GM12878 (cell line): ENCODE measurements at regions not wholly inside any gene's neighbourhood (a gene's known extent, or its start where the extent isn't known, plus 50 kb on each side); places are given as distances from the start of the nearest gene placed in this dataset.

Experiments
- ATAC-seq: fragments of 200-7000 bp; cut with Tn5 transposase; 3 replicates; pipeline ENCODE4 v1.9.1; 2020; ENCODE audit warnings: mild to moderate bottlenecking, moderate library complexity
- BruUV-seq: library from RNA; stranded (reverse); fragments of 400-500 nt; replicated peaks from 2 replicates; lab custom pipeline; 2021; lab: Mats Ljungman, UMichigan
- CTCF ChIA-PET: fragments of 300-600 bp; sonication (Branson Sonifier 250); formaldehyde crosslinking; extraction: SDS; loops from one replicate; lab custom pipeline; 2021; ENCODE audit warnings: inconsistent platforms; lab: Yijun Ruan, JAX
- POLR2A ChIA-PET: fragments of 350-600 bp; formaldehyde crosslinking; extraction: SDS; loops from one replicate; lab custom pipeline; 2021; ENCODE audit warnings: inconsistent platforms; lab: Charles Lee
- RAD21 ChIA-PET: fragments of 300-600 bp; sonication (Branson Sonifier 250); formaldehyde crosslinking; loops from one replicate; lab custom pipeline; 2023; ENCODE audit warnings: antibody characterized with exemption; ENCODE audit not compliant: unreplicated experiment; lab: Charles Lee
- SMC1A ChIA-PET: fragments of 300-600 bp; sonication (Branson Sonifier 250); formaldehyde crosslinking; loops from one replicate; lab custom pipeline; 2023; ENCODE audit not compliant: unreplicated experiment, uncharacterized antibody; lab: Charles Lee
- DNase-seq: peaks from one replicate; pipeline ENCODE4 v3.0.0-alpha.2; 2011; ENCODE audit warnings: low read depth, low spot score
- FAIRE-seq: peaks from 3 replicates; lab custom pipeline; 2011; peaks lifted over from hg19 to GRCh38; lab: Jason Lieb, UNC
- H2AFZ ChIP-seq: 2 replicates; pipeline ENCODE4 v1.6.0; 2011; ENCODE audit warnings: low read depth, low read length, control low read depth; ENCODE audit not compliant: control insufficient read depth
- H3K27ac ChIP-seq: 2 replicates; pipeline ENCODE4 v1.5.1; 2011; ENCODE audit warnings: control low read depth; ENCODE audit not compliant: control insufficient read depth, insufficient read depth
- H3K27me3 ChIP-seq, 2 experiments: replicated peaks in 1 of 2; 2 replicates each; pipeline versions ENCODE4 v1.6.0 to v1.6.1; 2011; ENCODE audit warnings: low read length in 1 of 2; ENCODE audit not compliant: control insufficient read depth in 2 of 2, insufficient read depth in 2 of 2
- H3K36me3 ChIP-seq, 2 experiments: 2 replicates each; pipeline ENCODE4 v1.5.1; 2011; ENCODE audit warnings: low read length in 1 of 2; ENCODE audit not compliant: control insufficient read depth in 2 of 2, insufficient read depth in 2 of 2
- H3K4me1 ChIP-seq: 2 replicates; pipeline ENCODE4 v1.6.1; 2011; ENCODE audit warnings: mild to moderate bottlenecking, low read length, moderate library complexity, mixed read lengths; ENCODE audit not compliant: control insufficient read depth, insufficient read depth
- H3K4me2 ChIP-seq: 2 replicates; pipeline ENCODE4 v1.6.0; 2011; ENCODE audit warnings: control low read depth; ENCODE audit not compliant: control insufficient read depth, insufficient read depth
- H3K4me3 ChIP-seq: fragments of 200-600 bp; sonication (generic); 2 replicates; pipeline ENCODE4 v1.5.1; 2016
- H3K79me2 ChIP-seq: 2 replicates; pipeline ENCODE4 v1.6.0; 2011; ENCODE audit warnings: low read length; ENCODE audit not compliant: control insufficient read depth, insufficient read depth
- H3K9ac ChIP-seq: 2 replicates; pipeline ENCODE4 v1.8.0; 2011; ENCODE audit warnings: low read length, control low read depth, mixed read lengths; ENCODE audit not compliant: control insufficient read depth, insufficient read depth
- H3K9me3 ChIP-seq: replicated peaks from 3 replicates; pipeline ENCODE4 v1.5.1; 2011; ENCODE audit warnings: mild to moderate bottlenecking, low read length; ENCODE audit not compliant: control insufficient read depth, insufficient read depth
- H4K20me1 ChIP-seq: 2 replicates; pipeline ENCODE4 v1.6.0; 2011; ENCODE audit not compliant: control insufficient read depth, insufficient read depth
- BRCA1 ChIP-seq: IDR thresholded peaks from 2 replicates; pipeline ENCODE4 v1.6.1; 2011; ENCODE audit warnings: low read depth, low read length, improper control_type of control experiment
- CHD1 ChIP-seq: IDR thresholded peaks from 2 replicates; pipeline ENCODE4 v1.6.1; 2012; ENCODE audit warnings: low read depth, low read length, improper control_type of control experiment
- ELK1 ChIP-seq: IDR thresholded peaks from 2 replicates; pipeline ENCODE4 v1.6.1; 2012; ENCODE audit warnings: low read depth, low read length, improper control_type of control experiment
- HSF1 ChIP-seq: fragments of 150-350 bp; IDR thresholded peaks from 2 replicates; pipeline ENCODE4 v1.6.1; 2014; ENCODE audit warnings: mild to moderate bottlenecking, low read depth, low read length
- MAX ChIP-seq: IDR thresholded peaks from 2 replicates; pipeline ENCODE4 v1.6.1; 2012; ENCODE audit warnings: low read depth, low read length, improper control_type of control experiment
- MEF2A ChIP-seq: IDR thresholded peaks from 2 replicates; pipeline ENCODE4 v1.6.1; 2011; ENCODE audit warnings: low read depth, mild to moderate bottlenecking, low read length, moderate library complexity; ENCODE audit not compliant: insufficient read depth
- POLR2AphosphoS5 ChIP-seq: IDR thresholded peaks from 2 replicates; pipeline ENCODE4 v1.6.1; 2011; ENCODE audit warnings: mild to moderate bottlenecking, low read length, inconsistent platforms
- WGBS: methylation state at CpG from one replicate; pipeline ENCODE4 v1.1.6; 2016; ENCODE audit warnings: low lambda C conversion rate; ENCODE audit not compliant: insufficient replicate concordance, insufficient coverage; ENCODE audit errors: missing lambda C conversion rate; 5-methylcytosine and 5-hydroxymethylcytosine counted together
- in situ Hi-C: fragments of 300-500 bp; cut with MboI; formaldehyde crosslinking; loops from 9 replicates; pipeline ENCODE4 v1.14.3; 2018; ENCODE audit warnings: mixed read lengths
- intact Hi-C: fragments of 100-400 bp; cut with micrococcal nuclease; formaldehyde crosslinking; loops from one replicate; pipeline ENCODE4 v1.14.2; 2022; ENCODE audit not compliant: unreplicated experiment
- TF ChIP-seq, protein P1 (sequence below): fragments of 450-650 bp; IDR thresholded peaks from 2 replicates; pipeline ENCODE4 v1.6.1; 2017; ENCODE audit warnings: mild to moderate bottlenecking, moderate library complexity
- TF ChIP-seq, protein P2 (sequence below): fragments of 450-650 bp; IDR thresholded peaks from 2 replicates; pipeline ENCODE4 v1.6.1; 2016; ENCODE audit warnings: mild to moderate bottlenecking

DNA sequence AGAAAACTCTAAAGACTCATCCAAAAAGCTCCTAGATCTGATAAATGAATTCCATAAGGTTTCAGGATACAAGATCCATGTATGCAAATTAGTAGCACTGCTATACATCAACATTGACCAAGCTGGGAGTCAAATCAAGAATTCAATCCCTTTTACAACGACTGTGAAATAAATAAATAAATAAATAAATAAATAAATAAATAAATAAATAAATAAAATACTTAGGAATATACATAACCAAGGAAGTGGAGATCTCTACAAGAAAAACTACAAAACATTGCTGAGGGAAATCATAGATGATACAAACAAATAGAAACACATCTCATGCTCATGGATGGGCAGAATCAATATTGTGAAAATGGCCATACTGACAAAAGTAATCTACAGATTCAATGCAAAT, 132.0 kb upstream of the NRSN1 start (continued):
- TF ChIP-seq ELK1 (no peak), POLR2AphosphoS5 (no peak)

- 6% methylated on average over 3 of the region's 3 CpGs for WGBS
- POLR2A ChIA-PET = no interaction called here
- TF ChIP-seq HSF1 = no peak
- no peak for TF ChIP-seq BRCA1
- peak; percentile 79; the same call in 1 of the 2 replicates for TF ChIP-seq MEF2A
- TF ChIP-seq, protein P1, sequence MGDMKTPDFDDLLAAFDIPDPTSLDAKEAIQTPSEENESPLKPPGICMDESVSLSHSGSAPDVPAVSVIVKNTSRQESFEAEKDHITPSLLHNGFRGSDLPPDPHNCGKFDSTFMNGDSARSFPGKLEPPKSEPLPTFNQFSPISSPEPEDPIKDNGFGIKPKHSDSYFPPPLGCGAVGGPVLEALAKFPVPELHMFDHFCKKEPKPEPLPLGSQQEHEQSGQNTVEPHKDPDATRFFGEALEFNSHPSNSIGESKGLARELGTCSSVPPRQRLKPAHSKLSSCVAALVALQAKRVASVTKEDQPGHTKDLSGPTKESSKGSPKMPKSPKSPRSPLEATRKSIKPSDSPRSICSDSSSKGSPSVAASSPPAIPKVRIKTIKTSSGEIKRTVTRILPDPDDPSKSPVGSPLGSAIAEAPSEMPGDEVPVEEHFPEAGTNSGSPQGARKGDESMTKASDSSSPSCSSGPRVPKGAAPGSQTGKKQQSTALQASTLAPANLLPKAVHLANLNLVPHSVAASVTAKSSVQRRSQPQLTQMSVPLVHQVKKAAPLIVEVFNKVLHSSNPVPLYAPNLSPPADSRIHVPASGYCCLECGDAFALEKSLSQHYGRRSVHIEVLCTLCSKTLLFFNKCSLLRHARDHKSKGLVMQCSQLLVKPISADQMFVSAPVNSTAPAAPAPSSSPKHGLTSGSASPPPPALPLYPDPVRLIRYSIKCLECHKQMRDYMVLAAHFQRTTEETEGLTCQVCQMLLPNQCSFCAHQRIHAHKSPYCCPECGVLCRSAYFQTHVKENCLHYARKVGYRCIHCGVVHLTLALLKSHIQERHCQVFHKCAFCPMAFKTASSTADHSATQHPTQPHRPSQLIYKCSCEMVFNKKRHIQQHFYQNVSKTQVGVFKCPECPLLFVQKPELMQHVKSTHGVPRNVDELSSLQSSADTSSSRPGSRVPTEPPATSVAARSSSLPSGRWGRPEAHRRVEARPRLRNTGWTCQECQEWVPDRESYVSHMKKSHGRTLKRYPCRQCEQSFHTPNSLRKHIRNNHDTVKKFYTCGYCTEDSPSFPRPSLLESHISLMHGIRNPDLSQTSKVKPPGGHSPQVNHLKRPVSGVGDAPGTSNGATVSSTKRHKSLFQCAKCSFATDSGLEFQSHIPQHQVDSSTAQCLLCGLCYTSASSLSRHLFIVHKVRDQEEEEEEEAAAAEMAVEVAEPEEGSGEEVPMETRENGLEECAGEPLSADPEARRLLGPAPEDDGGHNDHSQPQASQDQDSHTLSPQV = no peak
- TF ChIP-seq, protein P2, sequence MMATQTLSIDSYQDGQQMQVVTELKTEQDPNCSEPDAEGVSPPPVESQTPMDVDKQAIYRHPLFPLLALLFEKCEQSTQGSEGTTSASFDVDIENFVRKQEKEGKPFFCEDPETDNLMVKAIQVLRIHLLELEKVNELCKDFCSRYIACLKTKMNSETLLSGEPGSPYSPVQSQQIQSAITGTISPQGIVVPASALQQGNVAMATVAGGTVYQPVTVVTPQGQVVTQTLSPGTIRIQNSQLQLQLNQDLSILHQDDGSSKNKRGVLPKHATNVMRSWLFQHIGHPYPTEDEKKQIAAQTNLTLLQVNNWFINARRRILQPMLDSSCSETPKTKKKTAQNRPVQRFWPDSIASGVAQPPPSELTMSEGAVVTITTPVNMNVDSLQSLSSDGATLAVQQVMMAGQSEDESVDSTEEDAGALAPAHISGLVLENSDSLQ = no peak
- no peak for TF ChIP-seq CHD1
- no peak for TF ChIP-seq MAX
- DNase-seq = no peak
- H3K27me3 ChIP-seq = no peaks in the 10 kb centered on the region
- CTCF ChIA-PET = interaction anchor here (0.6 kb wide), 1 partner anchor 271 kb away, joined by 3 read pairs; no protein-coding TSS in a partner anchor
- no peak overlapping the region for H3K4me2 ChIP-seq
- no peaks in the 10 kb centered on the region for H3K36me3 ChIP-seq
- H3K4me3 ChIP-seq = no peak overlapping the region
- no peaks in the 10 kb centered on the region for H3K9me3 ChIP-seq
- no peak overlapping the region for H3K9ac ChIP-seq
- H4K20me1 ChIP-seq = no peaks in the 10 kb centered on the region
- no peak overlapping the region for H3K27ac ChIP-seq
- FAIRE-seq = no peak
- H3K79me2 ChIP-seq = no peaks in the 10 kb centered on the region
- in situ Hi-C loops (no loop called here), intact Hi-C loops (no loop called here)
- H3K4me1 ChIP-seq = no peaks in the 10 kb centered on the region
- no TSS peak for BruUV-seq
- RAD21 ChIA-PET = no interaction called here
- no peak for ATAC-seq
- H2AFZ ChIP-seq = no peak overlapping the region
- SMC1A ChIA-PET = no interaction called here
These were observed 122.0 kb upstream of the NRSN1 start for GRCh38 chr6:24004062-24004461.
